ENCODE measurements at regions not wholly inside any gene's neighbourhood (a gene's known extent, or its start where the extent isn't known, plus 50 kb on each side); places are given as distances from the start of the nearest gene placed in this dataset.

DNA sequence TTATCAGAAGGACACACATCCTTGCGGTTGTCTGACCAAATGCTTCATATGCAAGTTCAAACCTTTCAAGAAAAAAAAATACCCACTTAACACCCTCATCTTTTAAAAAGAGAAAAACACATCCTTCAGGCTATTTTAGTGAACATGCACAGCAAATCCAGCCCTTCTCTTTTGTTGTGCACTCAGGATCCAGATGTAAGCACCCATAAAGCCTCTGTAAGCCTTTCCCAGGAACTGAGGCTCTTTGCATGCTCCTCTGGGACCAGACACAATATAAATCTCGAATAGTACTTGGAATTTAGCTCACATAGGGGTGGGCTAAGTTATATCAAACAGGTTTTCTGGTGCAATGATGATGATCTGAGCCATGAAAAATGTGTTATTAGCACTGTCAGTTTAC is 308.8 kb upstream of the FAM98A start:
- TF ChIP-seq, protein P1, sequence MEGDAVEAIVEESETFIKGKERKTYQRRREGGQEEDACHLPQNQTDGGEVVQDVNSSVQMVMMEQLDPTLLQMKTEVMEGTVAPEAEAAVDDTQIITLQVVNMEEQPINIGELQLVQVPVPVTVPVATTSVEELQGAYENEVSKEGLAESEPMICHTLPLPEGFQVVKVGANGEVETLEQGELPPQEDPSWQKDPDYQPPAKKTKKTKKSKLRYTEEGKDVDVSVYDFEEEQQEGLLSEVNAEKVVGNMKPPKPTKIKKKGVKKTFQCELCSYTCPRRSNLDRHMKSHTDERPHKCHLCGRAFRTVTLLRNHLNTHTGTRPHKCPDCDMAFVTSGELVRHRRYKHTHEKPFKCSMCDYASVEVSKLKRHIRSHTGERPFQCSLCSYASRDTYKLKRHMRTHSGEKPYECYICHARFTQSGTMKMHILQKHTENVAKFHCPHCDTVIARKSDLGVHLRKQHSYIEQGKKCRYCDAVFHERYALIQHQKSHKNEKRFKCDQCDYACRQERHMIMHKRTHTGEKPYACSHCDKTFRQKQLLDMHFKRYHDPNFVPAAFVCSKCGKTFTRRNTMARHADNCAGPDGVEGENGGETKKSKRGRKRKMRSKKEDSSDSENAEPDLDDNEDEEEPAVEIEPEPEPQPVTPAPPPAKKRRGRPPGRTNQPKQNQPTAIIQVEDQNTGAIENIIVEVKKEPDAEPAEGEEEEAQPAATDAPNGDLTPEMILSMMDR (IDR thresholded peaks at IDR 0.05): no peak
- TF ChIP-seq POLR2A (IDR thresholded peaks at IDR 0.05) (no peak), EP300 (IDR thresholded peaks at IDR 0.05) (no peak)

Data from tibial nerve (tissue), 4 donors.